ENCODE measurements at regions not wholly inside any gene's neighbourhood (a gene's known extent, or its start where the extent isn't known, plus 50 kb on each side); places are given as distances from the start of the nearest gene placed in this dataset.

DNA sequence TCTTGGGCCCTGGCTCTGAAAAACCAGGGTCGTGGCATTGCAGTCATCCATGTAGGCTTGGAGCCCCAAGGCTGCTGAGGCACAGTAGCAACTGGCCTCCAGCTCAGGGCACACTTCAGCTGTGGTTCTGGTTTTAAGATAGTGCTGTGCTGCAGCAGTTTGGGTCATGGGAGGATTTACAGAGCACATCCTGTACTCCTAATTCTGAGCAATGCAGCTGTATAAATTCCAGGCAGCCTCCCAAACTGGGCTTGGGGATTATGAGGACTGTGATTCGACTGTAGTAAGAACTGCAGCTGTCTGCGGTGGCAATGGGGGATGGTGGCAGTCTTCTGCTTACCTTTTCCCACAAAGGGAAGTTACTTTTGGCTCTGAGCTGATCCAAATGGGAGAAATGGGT lies 536.3 kb upstream of the GCFC2 start:
- DNase-seq (ENCODE audit: low read depth, low spot score) (no peak), FAIRE-seq (no peak)
- H2AFZ ChIP-seq (ENCODE audit: low read depth, low read length), result no peak overlapping the region
- no peaks in the 10 kb centered on the region for H3K9me1 ChIP-seq (replicated peaks; ENCODE audit: control insufficient read depth, extremely low read depth, insufficient read depth, low read length)
- peaks cover 3% of the 10 kb centered on the region for H3K9me3 ChIP-seq (replicated peaks; ENCODE audit: control insufficient read depth, insufficient read depth, low read length)
- TF ChIP-seq POLR2AphosphoS5 (IDR thresholded peaks at IDR 0.05; ENCODE audit: insufficient read depth, low read depth, low read length) (no peak), POLR2A (IDR thresholded peaks at IDR 0.05; ENCODE audit: low read depth, low read length) (no peak), EZH2 (IDR thresholded peaks at IDR 0.05; ENCODE audit: borderline replicate concordance, low read depth, low read length, severe bottlenecking) (no peak), FOS (IDR thresholded peaks at IDR 0.05; ENCODE audit: borderline replicate concordance, insufficient read depth, low read length) (no peak), MYC (IDR thresholded peaks at IDR 0.05; ENCODE audit: low read depth, low read length) (no peak), GATA2 (IDR thresholded peaks at IDR 0.05; ENCODE audit: insufficient read depth, insufficient read length, low read depth, low read length) (no peak), JUN (IDR thresholded peaks at IDR 0.05; ENCODE audit: borderline replicate concordance, insufficient read depth, insufficient read length, low read depth) (no peak)
- TF ChIP-seq, protein P1, sequence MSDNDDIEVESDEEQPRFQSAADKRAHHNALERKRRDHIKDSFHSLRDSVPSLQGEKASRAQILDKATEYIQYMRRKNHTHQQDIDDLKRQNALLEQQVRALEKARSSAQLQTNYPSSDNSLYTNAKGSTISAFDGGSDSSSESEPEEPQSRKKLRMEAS (IDR thresholded peaks at IDR 0.05; ENCODE audit: insufficient read depth, insufficient read length), result no peak
- TF ChIP-seq, protein P2, sequence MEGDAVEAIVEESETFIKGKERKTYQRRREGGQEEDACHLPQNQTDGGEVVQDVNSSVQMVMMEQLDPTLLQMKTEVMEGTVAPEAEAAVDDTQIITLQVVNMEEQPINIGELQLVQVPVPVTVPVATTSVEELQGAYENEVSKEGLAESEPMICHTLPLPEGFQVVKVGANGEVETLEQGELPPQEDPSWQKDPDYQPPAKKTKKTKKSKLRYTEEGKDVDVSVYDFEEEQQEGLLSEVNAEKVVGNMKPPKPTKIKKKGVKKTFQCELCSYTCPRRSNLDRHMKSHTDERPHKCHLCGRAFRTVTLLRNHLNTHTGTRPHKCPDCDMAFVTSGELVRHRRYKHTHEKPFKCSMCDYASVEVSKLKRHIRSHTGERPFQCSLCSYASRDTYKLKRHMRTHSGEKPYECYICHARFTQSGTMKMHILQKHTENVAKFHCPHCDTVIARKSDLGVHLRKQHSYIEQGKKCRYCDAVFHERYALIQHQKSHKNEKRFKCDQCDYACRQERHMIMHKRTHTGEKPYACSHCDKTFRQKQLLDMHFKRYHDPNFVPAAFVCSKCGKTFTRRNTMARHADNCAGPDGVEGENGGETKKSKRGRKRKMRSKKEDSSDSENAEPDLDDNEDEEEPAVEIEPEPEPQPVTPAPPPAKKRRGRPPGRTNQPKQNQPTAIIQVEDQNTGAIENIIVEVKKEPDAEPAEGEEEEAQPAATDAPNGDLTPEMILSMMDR (IDR thresholded peaks at IDR 0.05; ENCODE audit: extremely low read depth in 1 of 2, insufficient read depth in 1 of 2, low read depth in 1 of 2, low read length in 2 of 2), result no peak
- H3K4me1 ChIP-seq (ENCODE audit: control insufficient read depth, extremely low read depth, insufficient read depth, low read length), result no peaks in the 10 kb centered on the region
- no peaks in the 10 kb centered on the region for H3K79me2 ChIP-seq (ENCODE audit: control insufficient read depth, insufficient read depth, low read length)
- no peak overlapping the region for H3K4me3 ChIP-seq (replicated peaks in 1 of 3; ENCODE audit: insufficient read depth in 1 of 3, low read depth in 1 of 3, low read length in 3 of 3)
- H3K9ac ChIP-seq (replicated peaks; ENCODE audit: extremely low read depth, insufficient read depth, low read length), result no peak overlapping the region
- H3K36me3 ChIP-seq (ENCODE audit: control insufficient read depth in 2 of 2, extremely low read depth in 1 of 2, insufficient read depth in 2 of 2, low read length in 2 of 2), result no peaks in the 10 kb centered on the region
- H4K20me1 ChIP-seq (replicated peaks; ENCODE audit: control insufficient read depth, extremely low read depth, insufficient read depth, low read length), result no peaks in the 10 kb centered on the region
- no peak overlapping the region for H3K4me2 ChIP-seq (ENCODE audit: insufficient read depth, low read length)
- H3K27me3 ChIP-seq (ENCODE audit: control insufficient read depth in 2 of 2, insufficient read depth in 2 of 2, low read length in 2 of 2), result no peaks in the 10 kb centered on the region
- intact Hi-C loops (cut with micrococcal nuclease) (no loop called here), dilution Hi-C loops (cut with MboI; ENCODE audit: extremely low pct_ligation_motif_present, low sequenced_read_pairs) (no loop called here)
- ChIA-PET POLR2A (no interaction called here), CTCF (no interaction called here)
- BruUV-seq (replicated peaks), result no TSS peak
- H3K27ac ChIP-seq (ENCODE audit: insufficient read depth, low read depth, low read length), result no peak overlapping the region

Measured in endothelial cell of umbilical vein (primary cell).